SK-N-SH (cell line): ENCODE measurements at regions not wholly inside any gene's neighbourhood (a gene's known extent, or its start where the extent isn't known, plus 50 kb on each side); places are given as distances from the start of the nearest gene placed in this dataset.

ENCODE experiments used
- CTCF ChIP-seq: fragments of 200-600 bp; sonication (generic); IDR thresholded peaks from 2 replicates; pipeline ENCODE4 v1.6.1; 2017; ENCODE audit warnings: antibody characterized with exemption, mild to moderate bottlenecking, moderate library complexity
- SIN3A ChIP-seq: IDR thresholded peaks from 2 replicates; pipeline ENCODE4 v1.6.1; 2012; ENCODE audit warnings: low read depth, mild to moderate bottlenecking, low read length, moderate library complexity, borderline replicate concordance

GRCh38 chr7:155901176-155901575 lies 88.9 kb upstream of the SHH start:
- TF ChIP-seq SIN3A (no peak), CTCF (no peak)
